RWPE2 (cell line): ENCODE measurements at regions not wholly inside any gene's neighbourhood (a gene's known extent, or its start where the extent isn't known, plus 50 kb on each side); places are given as distances from the start of the nearest gene placed in this dataset.

ENCODE experiments used
- ATAC-seq: fragments of 200-7000 bp; cut with Tn5 transposase; 3 replicates; pipeline ENCODE4 v1.9.1; 2021; ENCODE audit warnings: low read depth
- DNase-seq: peaks from one replicate; pipeline ENCODE4 v3.0.0-alpha.2; 2020; ENCODE audit warnings: low spot score
- H3K27ac ChIP-seq: fragments of 450-650 bp; 2 replicates; pipeline ENCODE4 v1.5.1; 2017; ENCODE audit warnings: mild to moderate bottlenecking; ENCODE audit not compliant: poor library complexity, severe bottlenecking
- H3K27me3 ChIP-seq: fragments of 250-450 bp; sonication (Bioruptor Pico); 2 replicates; pipeline ENCODE4 v1.5.1; 2021; ENCODE audit warnings: mild to moderate bottlenecking, moderate library complexity; ENCODE audit not compliant: insufficient read depth, poor library complexity, severe bottlenecking
- H3K36me3 ChIP-seq: fragments of 250-450 bp; sonication (Bioruptor Pico); 2 replicates; pipeline ENCODE4 v1.5.1; 2020; ENCODE audit warnings: low read depth, mild to moderate bottlenecking, moderate library complexity
- H3K4me1 ChIP-seq: fragments of 250-450 bp; sonication (Bioruptor Pico); 2 replicates; pipeline ENCODE4 v1.5.1; 2021; ENCODE audit warnings: mild to moderate bottlenecking, moderate library complexity; ENCODE audit not compliant: insufficient read depth, poor library complexity, severe bottlenecking
- H3K4me3 ChIP-seq: fragments of 250-450 bp; sonication (Bioruptor Pico); 2 replicates; pipeline ENCODE4 v1.5.1; 2021; ENCODE audit warnings: mild to moderate bottlenecking, moderate library complexity; ENCODE audit not compliant: severe bottlenecking
- H3K9me3 ChIP-seq: fragments of 250-450 bp; sonication (Bioruptor Pico); 2 replicates; pipeline ENCODE4 v1.5.1; 2021; ENCODE audit warnings: mild to moderate bottlenecking, moderate library complexity; ENCODE audit not compliant: severe bottlenecking
- CTCF ChIP-seq: fragments of 450-650 bp; IDR thresholded peaks from one replicate; pipeline ENCODE4 v1.5.1; 2017; ENCODE audit warnings: mild to moderate bottlenecking, moderate library complexity; ENCODE audit not compliant: poor library complexity, severe bottlenecking

- H3K27ac ChIP-seq = no peak overlapping the region
- H3K4me3 ChIP-seq = no peak overlapping the region
- H3K27me3 ChIP-seq = no peaks in the 10 kb centered on the region
- DNase-seq (no peak), ATAC-seq (no peak)
- TF ChIP-seq CTCF = no peak
- H3K9me3 ChIP-seq = no peaks in the 10 kb centered on the region
- H3K36me3 ChIP-seq = no peaks in the 10 kb centered on the region
- H3K4me1 ChIP-seq = no peaks in the 10 kb centered on the region
Measured at GRCh38 chr4:127081041-127081440, 551.7 kb upstream of the INTU start.

GRCh38 chr4:127082986-127083385 lies 549.8 kb upstream of the INTU start:
- DNase-seq = no peak
- no peak for ATAC-seq
- no peak for TF ChIP-seq CTCF
- H3K9me3 ChIP-seq = no peaks in the 10 kb centered on the region
- H3K4me3 ChIP-seq = no peak overlapping the region
- H3K36me3 ChIP-seq = no peaks in the 10 kb centered on the region
- no peaks in the 10 kb centered on the region for H3K27me3 ChIP-seq
- H3K4me1 ChIP-seq = no peaks in the 10 kb centered on the region
- no peak overlapping the region for H3K27ac ChIP-seq

- ATAC-seq (no peak), DNase-seq (no peak)
- Histone ChIP-seq H3K27me3 (no peaks in the 10 kb centered on the region), H3K4me1 (no peaks in the 10 kb centered on the region), H3K9me3 (no peaks in the 10 kb centered on the region), H3K4me3 (no peak overlapping the region), H3K36me3 (no peaks in the 10 kb centered on the region), H3K27ac (no peak overlapping the region)
- TF ChIP-seq CTCF = no peak
Measured at GRCh38 chr4:127084666-127085065, 548.1 kb upstream of the INTU start.

GRCh38 chr4:127097061-127097460 lies 535.7 kb upstream of the INTU start:
- ATAC-seq (no peak), DNase-seq (no peak)
- H3K27me3 ChIP-seq = no peaks in the 10 kb centered on the region
- no peak for TF ChIP-seq CTCF
- no peaks in the 10 kb centered on the region for H3K4me1 ChIP-seq
- H3K27ac ChIP-seq = no peak overlapping the region
- H3K36me3 ChIP-seq = no peaks in the 10 kb centered on the region
- H3K9me3 ChIP-seq = no peaks in the 10 kb centered on the region
- H3K4me3 ChIP-seq = no peak overlapping the region

- no peak for TF ChIP-seq CTCF
- Histone ChIP-seq H3K36me3 (no peaks in the 10 kb centered on the region), H3K27me3 (no peaks in the 10 kb centered on the region), H3K9me3 (no peaks in the 10 kb centered on the region), H3K4me3 (no peak overlapping the region), H3K27ac (no peak overlapping the region), H3K4me1 (no peaks in the 10 kb centered on the region)
- no peak for ATAC-seq
- DNase-seq = no peak
Measured at GRCh38 chr4:127102361-127102760, 530.4 kb upstream of the INTU start.
